Common myeloid progenitor, CD34-positive (primary cell): ENCODE measurements at regions not wholly inside any gene's neighbourhood (a gene's known extent, or its start where the extent isn't known, plus 50 kb on each side); places are given as distances from the start of the nearest gene placed in this dataset.

Source experiments
- CTCF ChIA-PET: fragments of 350-600 bp; sonication (Branson Sonifier 250); formaldehyde crosslinking; loops from one replicate; lab custom pipeline; 2021; ENCODE audit warnings: antibody characterized with exemption; lab: Charles Lee
- POLR2A ChIA-PET: fragments of 350-600 bp; sonication (Branson Sonifier 250); formaldehyde crosslinking; loops from one replicate; lab custom pipeline; 2021; ENCODE audit warnings: antibody characterized with exemption; lab: Charles Lee
- DNase-seq, 3 donors: peaks; one replicate each; pipeline versions ENCODE4 v3.0.0 to v3.0.0-alpha.2; 2013
- H3K27ac ChIP-seq, 2 experiments: 1 replicate in 1 of 2; 2 replicates in 1 of 2; pipeline ENCODE4 v1.7.0; 2013; ENCODE audit warnings: inconsistent platforms in 2 of 2, low read length in 2 of 2, mild to moderate bottlenecking in 2 of 2, low read depth in 1 of 2, moderate library complexity in 1 of 2; ENCODE audit not compliant: severe bottlenecking in 2 of 2, insufficient read depth in 1 of 2, poor library complexity in 1 of 2
- H3K27me3 ChIP-seq, 5 experiments: replicated peaks in 2 of 5; 1 replicate in 3 of 5; 2 replicates in 2 of 5; pipeline versions ENCODE4 v1.6.1 to v1.7.0; 2013; ENCODE audit warnings: low read length in 4 of 5, mild to moderate bottlenecking in 2 of 5, moderate library complexity in 2 of 5, inconsistent platforms in 1 of 5; ENCODE audit not compliant: insufficient read depth in 5 of 5, control insufficient read depth in 4 of 5
- H3K36me3 ChIP-seq, 4 experiments: 1 replicate in 2 of 4; 2 replicates in 2 of 4; pipeline versions ENCODE4 v1.6.1 to v1.7.0; 2013; ENCODE audit warnings: low read length in 3 of 4, control low read depth in 1 of 4, mild to moderate bottlenecking in 1 of 4; ENCODE audit not compliant: control insufficient read depth in 4 of 4, insufficient read depth in 4 of 4
- H3K4me1 ChIP-seq, 4 experiments: 1 replicate in 3 of 4; 2 replicates in 1 of 4; pipeline versions ENCODE4 v1.6.1 to v1.7.1; 2013; ENCODE audit warnings: low read length in 3 of 4, mild to moderate bottlenecking in 3 of 4, control low read depth in 1 of 4, inconsistent platforms in 1 of 4, moderate library complexity in 1 of 4; ENCODE audit not compliant: control insufficient read depth in 4 of 4, insufficient read depth in 4 of 4; ENCODE audit errors: control extremely low read depth in 1 of 4
- H3K4me3 ChIP-seq, 7 experiments: 1 replicate in 4 of 7; 2 replicates in 3 of 7; pipeline versions ENCODE4 v1.5.1 to v1.7.0; 2013; ENCODE audit warnings: mild to moderate bottlenecking in 7 of 7, low read length in 6 of 7, moderate library complexity in 6 of 7, inconsistent platforms in 2 of 7, low read depth in 2 of 7, control low read depth in 1 of 7; ENCODE audit not compliant: insufficient read depth in 4 of 7, control insufficient read depth in 1 of 7; ENCODE audit errors: extremely low read depth in 1 of 7
- H3K9me3 ChIP-seq, 5 experiments: 1 replicate in 4 of 5; 2 replicates in 1 of 5; pipeline versions ENCODE4 v1.6.1 to v1.7.1; 2013; ENCODE audit warnings: low read length in 4 of 5, mild to moderate bottlenecking in 2 of 5, inconsistent platforms in 1 of 5, low read depth in 1 of 5, moderate library complexity in 1 of 5; ENCODE audit not compliant: control insufficient read depth in 4 of 5, insufficient read depth in 2 of 5; ENCODE audit errors: control extremely low read depth in 1 of 5
- WGBS: methylation state at CpG from one replicate; pipeline ENCODE4 v1.1.5; 2013; ENCODE audit not compliant: insufficient coverage; 5-methylcytosine and 5-hydroxymethylcytosine counted together

DNA sequence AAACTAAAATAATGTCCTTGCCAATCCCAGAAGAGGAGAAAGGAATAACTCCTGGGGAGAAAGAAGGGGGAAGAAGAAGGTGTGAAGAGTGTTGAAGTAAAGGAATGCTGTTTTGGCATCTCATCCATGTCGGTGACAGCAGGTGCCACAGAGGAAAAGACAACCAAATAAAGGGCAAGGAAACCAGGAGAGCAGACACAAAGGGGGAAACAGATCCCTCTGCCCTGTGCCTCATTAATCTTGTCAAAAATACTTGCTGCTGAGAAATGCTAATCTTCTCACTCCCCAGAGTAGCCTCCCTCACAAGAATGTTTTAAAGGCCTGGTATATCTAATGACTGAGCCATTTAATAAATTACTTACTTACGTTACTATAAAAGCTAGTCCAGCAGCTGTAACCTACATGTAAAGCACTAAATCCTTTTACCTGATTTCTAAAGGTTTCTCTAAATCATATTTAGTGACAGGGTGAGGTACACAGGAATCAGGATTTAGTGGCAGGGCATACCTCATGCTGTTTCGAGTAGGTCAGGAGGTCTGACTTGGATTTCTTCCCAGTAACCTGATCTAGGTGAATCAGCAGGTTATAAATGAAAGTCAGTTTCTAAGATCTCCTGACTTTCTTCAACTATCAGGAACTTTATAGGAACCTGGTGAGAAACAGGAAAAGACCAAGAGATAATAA, 377.1 kb downstream of the CENPW start:
- 69% methylated on average over 2 of the region's 3 CpGs for WGBS
- ChIA-PET POLR2A (no interaction called here), CTCF (no interaction called here)
- Histone ChIP-seq H3K36me3 (no peaks in the 10 kb centered on the region), H3K27me3 (no peaks in the 10 kb centered on the region), H3K4me3 (no peak overlapping the region), H3K27ac (no peak overlapping the region), H3K9me3 (no peaks in the 10 kb centered on the region), H3K4me1 (no peaks in the 10 kb centered on the region)
- no peak for DNase-seq

DNA sequence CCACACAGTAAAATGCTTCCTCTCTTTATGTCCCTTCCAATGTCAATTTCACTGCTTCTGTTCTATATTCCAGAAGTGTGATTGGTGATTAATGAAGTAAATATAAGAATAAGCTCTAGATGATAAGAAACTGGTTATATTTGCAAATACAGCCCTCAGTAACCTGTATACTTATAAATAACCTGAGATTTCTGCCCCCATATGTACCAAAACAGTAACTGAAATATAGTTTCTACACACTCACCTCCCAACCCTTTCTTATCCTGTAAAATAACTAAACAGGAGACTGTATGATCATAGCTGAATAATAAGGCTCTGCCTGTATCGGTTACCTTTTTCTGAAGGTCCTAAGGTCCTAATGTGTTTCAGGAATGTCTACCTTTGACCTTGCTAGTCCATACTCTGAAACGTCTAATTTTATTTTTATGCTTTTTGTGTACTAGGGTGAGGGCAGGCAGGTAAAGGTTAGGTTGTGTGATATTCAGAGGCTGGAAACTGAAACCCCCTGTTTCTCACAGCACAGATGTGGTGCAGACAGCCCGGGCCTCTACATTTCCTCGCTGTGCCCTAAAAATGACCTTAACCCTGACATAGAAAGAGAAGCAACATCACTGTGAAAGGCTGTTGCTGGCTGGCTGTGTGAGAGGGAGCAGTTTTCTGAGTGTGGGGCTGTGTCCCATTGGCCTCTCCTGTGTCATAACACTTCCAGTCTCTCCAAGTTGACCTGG, 378.8 kb downstream of the CENPW start:
- Histone ChIP-seq H3K27me3 (no peaks in the 10 kb centered on the region), H3K36me3 (no peaks in the 10 kb centered on the region), H3K27ac (no peak overlapping the region), H3K4me3 (no peak overlapping the region), H3K4me1 (no peaks in the 10 kb centered on the region), H3K9me3 (no peaks in the 10 kb centered on the region)
- no peak for DNase-seq
- ChIA-PET POLR2A (no interaction called here), CTCF (no interaction called here)
- no CpG with 5 or more reads among the region's 4 CpGs for WGBS

DNA sequence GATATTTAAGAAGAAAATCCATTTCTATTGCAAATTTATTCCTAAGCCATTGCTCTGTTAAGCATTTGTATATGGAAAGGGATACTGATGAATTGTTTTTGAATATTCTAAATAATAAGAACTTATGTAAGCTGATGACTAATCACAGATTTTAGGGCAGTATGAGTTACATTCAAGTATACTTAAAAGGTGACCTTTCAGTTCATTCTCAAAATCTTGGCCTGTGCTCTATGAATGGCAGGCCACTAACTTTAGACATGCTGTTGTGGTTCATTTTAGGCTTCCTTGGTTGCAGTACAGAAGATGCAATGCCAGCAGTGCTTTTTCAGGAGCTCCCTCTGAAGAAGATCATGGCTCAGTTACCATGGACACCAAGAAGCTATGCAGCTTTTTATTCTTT, 380.4 kb downstream of the CENPW start:
- no peaks in the 10 kb centered on the region for H3K27me3 ChIP-seq
- CTCF ChIA-PET, result no interaction called here
- H3K27ac ChIP-seq, result no peak overlapping the region
- H3K4me1 ChIP-seq, result no peaks in the 10 kb centered on the region
- no peak for DNase-seq
- no peak overlapping the region for H3K4me3 ChIP-seq
- no peaks in the 10 kb centered on the region for H3K9me3 ChIP-seq
- POLR2A ChIA-PET, result no interaction called here
- H3K36me3 ChIP-seq, result no peaks in the 10 kb centered on the region

DNA sequence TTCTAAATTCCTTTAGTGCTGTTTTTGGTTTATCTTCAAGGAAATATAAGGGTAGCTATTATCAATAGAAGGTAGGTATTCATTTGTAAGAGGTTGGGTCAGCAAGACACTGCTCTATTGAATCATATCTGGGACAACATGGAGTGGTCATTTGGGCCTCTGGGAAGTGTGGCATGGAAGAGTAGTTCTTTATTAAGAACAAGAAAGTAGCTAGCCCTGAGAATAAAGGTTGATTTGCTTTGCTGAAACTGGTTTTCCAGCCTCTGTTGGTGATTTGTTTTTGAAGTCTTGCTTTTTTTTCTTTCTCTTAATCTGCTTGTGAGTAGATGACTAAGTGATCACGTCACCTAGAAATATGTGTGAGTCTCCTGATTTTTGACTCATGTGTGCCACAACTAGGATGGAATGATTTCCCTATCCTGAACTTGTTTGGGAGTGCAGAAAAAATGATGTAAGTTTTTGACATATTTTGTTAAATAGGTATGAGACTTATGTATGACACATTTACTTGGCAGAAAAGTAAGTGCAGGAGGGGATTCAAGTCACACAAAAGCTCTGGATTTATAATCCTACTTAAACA, 381.8 kb downstream of the CENPW start:
- H3K27ac ChIP-seq, result no peak overlapping the region
- H3K4me1 ChIP-seq, result no peaks in the 10 kb centered on the region
- DNase-seq, result no peak
- WGBS, result no CpG with 5 or more reads among the region's 1 CpG
- H3K4me3 ChIP-seq, result no peak overlapping the region
- CTCF ChIA-PET, result no interaction called here
- POLR2A ChIA-PET, result interaction anchor here (0.6 kb wide), 1 partner anchor 55 kb away, joined by 3 read pairs; no protein-coding TSS in a partner anchor
- no peaks in the 10 kb centered on the region for H3K36me3 ChIP-seq
- no peaks in the 10 kb centered on the region for H3K9me3 ChIP-seq
- H3K27me3 ChIP-seq, result no peaks in the 10 kb centered on the region

DNA sequence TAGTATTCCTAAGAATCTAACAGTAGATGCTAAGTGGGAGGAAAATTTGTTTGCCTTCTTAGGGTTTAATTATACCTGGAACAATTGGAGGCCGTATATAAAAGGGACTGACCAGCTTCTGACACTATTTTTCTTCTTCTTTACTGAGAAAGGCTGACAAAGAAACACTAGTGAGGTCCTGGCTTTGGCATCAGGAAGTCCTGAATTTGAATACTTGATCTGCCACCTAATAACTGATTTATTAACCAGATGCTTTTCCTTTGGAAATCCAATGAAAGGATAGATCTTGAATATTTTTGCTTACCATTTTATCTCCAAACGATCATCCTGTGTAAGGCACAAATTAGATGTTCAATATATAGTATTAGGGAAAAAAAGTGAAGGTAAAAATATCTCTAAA, 382.5 kb downstream of the CENPW start:
- CTCF ChIA-PET, result no interaction called here
- POLR2A ChIA-PET, result no interaction called here
- Histone ChIP-seq H3K4me1 (no peaks in the 10 kb centered on the region), H3K27me3 (no peaks in the 10 kb centered on the region), H3K27ac (no peak overlapping the region), H3K36me3 (no peaks in the 10 kb centered on the region), H3K9me3 (no peaks in the 10 kb centered on the region), H3K4me3 (no peak overlapping the region)
- DNase-seq, result no peak
- 100% methylated on average over 1 of the region's 2 CpGs for WGBS

DNA sequence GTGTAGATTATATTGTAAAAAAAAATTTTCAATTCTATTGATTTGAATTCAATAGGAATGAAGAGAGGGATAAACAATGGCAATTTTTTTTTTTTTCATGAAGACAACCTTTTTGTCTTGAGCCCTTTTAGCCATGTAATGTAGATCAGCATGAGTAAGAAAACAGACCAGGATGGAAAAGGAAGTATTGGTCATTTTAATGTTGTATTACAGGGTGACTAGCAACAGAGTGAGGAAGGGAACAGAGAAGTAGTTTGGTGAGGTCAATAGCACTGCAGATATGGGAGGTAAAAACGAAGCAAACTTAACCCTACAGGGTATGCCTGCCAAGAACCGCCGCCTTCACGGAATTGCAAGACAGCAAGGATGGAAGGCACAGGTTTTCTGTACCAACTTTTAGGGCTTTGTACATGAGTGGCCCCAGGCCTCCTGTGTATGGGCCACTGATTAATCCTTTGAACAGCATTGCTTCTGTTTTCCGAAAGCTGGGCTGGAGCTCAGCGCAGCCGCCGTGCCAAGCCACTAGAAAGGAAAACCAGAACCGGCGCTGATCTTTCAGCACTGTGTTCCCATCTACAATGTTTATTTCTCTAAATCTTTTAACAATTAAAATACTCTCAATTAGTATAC, 383.7 kb downstream of the CENPW start:
- Histone ChIP-seq H3K27ac (no peak overlapping the region), H3K4me1 (no peaks in the 10 kb centered on the region), H3K36me3 (no peaks in the 10 kb centered on the region), H3K9me3 (no peaks in the 10 kb centered on the region), H3K4me3 (no peak overlapping the region), H3K27me3 (no peaks in the 10 kb centered on the region)
- DNase-seq, result no peak
- ChIA-PET CTCF (no interaction called here), POLR2A (no interaction called here)
- 98% methylated on average over 8 of the region's 10 CpGs for WGBS

DNA sequence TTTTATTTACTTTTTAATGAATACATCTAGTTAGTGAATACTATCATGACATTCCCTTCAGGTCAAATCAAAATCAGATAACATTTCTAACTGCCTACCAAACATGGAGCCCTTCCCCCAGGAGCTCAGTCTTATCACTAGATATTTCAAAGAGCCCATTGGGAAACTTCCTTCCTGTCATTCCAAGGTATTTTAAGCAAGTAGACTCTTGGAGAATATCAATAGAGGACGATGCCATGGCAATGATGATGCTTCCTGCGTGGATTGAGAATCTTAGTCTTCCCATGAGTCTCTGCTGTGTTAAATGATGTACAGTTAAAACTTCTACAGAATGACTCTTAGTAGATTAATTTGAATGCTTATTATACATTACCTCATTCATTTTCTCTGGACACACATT, 384.9 kb downstream of the CENPW start:
- H3K4me1 ChIP-seq, result no peaks in the 10 kb centered on the region
- WGBS, result 80% methylated on average over 2 of the region's 2 CpGs
- ChIA-PET CTCF (interaction anchor here (0.7 kb wide), 1 partner anchor 14 kb away, joined by 3 read pairs; no protein-coding TSS in a partner anchor), POLR2A (no interaction called here)
- H3K4me3 ChIP-seq, result no peak overlapping the region
- H3K9me3 ChIP-seq, result no peaks in the 10 kb centered on the region
- no peaks in the 10 kb centered on the region for H3K27me3 ChIP-seq
- H3K36me3 ChIP-seq, result no peaks in the 10 kb centered on the region
- no peak overlapping the region for H3K27ac ChIP-seq
- DNase-seq, result no peak
